ENCODE measurements at regions not wholly inside any gene's neighbourhood (a gene's known extent, or its start where the extent isn't known, plus 50 kb on each side); places are given as distances from the start of the nearest gene placed in this dataset.

DNA sequence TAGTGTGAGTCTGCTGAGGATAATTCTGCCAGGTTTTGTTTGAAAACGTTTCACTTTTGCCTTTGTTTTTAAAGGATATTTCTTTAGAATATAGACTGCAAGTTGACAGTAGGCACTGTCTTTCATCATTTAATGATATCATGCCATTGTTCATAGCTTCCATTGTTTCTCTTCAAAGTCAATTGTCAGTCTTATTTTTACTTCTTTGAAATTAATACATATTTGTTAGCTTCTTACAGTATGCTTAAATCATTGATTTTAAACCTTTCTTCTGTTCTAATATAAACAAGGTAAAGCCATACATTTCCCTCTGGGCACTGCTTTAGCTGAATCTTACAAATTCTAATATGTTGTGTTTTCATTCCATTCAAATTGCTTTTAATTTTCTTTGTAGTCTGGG, 62.3 kb upstream of the PARVA start:
- H3K4me3 ChIP-seq (ENCODE audit: low read length) = no peak overlapping the region
- H3K9me3 ChIP-seq (ENCODE audit: insufficient read depth, low read length) = peaks cover 18% of the 10 kb centered on the region; the same call in 1 of the 2 replicates
- no peaks in the 10 kb centered on the region for H3K27me3 ChIP-seq (ENCODE audit: low read depth, low read length)
- no peaks in the 10 kb centered on the region for H3K79me2 ChIP-seq (ENCODE audit: low read length)
- no peaks in the 10 kb centered on the region for H4K20me1 ChIP-seq (ENCODE audit: insufficient read depth, low read length)
- H2AFZ ChIP-seq (ENCODE audit: low read depth, low read length) = no peak overlapping the region
- H3K4me2 ChIP-seq (ENCODE audit: low read length) = no peak overlapping the region
- peaks cover 25% of the 10 kb centered on the region for H3K4me1 ChIP-seq (ENCODE audit: low read length)
- no peak overlapping the region for H3K27ac ChIP-seq (ENCODE audit: low read length)
- TF ChIP-seq EZH2phosphoT487 (IDR thresholded peaks at IDR 0.05; ENCODE audit: low read depth) (no peak), CTCF (IDR thresholded peaks at IDR 0.05; ENCODE audit: low read depth, low read length) (no peak)
- H3K36me3 ChIP-seq (replicated peaks; ENCODE audit: low read depth, low read length) = peaks cover 13% of the 10 kb centered on the region
- H3K9ac ChIP-seq (ENCODE audit: low read length) = no peak overlapping the region

DNA sequence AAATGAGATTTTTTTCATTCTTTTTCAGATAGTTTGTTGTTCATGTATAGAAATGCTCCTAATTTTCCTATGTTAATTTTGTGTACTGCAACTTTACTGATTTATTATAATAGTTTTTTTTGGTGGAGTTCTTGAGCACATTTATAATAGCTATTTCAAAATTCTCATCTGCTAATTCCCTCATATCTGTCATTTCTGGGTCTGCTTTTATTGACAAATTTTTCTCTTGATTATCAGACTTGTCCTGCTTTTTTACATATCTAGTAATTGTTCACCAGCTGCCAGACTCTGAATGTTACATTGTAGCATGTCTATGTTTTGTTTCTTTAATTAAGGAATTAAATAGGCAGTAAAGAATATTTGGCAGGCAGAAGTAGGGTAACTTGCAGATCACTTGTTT, 60.9 kb upstream of the PARVA start:
- Histone ChIP-seq H3K9ac (ENCODE audit: low read length) (no peak overlapping the region), H3K36me3 (replicated peaks; ENCODE audit: low read depth, low read length) (peaks cover 13% of the 10 kb centered on the region), H3K27me3 (ENCODE audit: low read depth, low read length) (no peaks in the 10 kb centered on the region), H3K9me3 (ENCODE audit: insufficient read depth, low read length) (peaks cover 18% of the 10 kb centered on the region; the same call in 1 of the 2 replicates), H3K4me3 (ENCODE audit: low read length) (no peak overlapping the region), H3K4me1 (ENCODE audit: low read length) (peaks cover 36% of the 10 kb centered on the region), H2AFZ (ENCODE audit: low read depth, low read length) (no peak overlapping the region), H4K20me1 (ENCODE audit: insufficient read depth, low read length) (no peaks in the 10 kb centered on the region), H3K79me2 (ENCODE audit: low read length) (no peaks in the 10 kb centered on the region), H3K4me2 (ENCODE audit: low read length) (no peak overlapping the region), H3K27ac (ENCODE audit: low read length) (no peak overlapping the region)
- TF ChIP-seq EZH2phosphoT487 (IDR thresholded peaks at IDR 0.05; ENCODE audit: low read depth) = no peak
- no peak for TF ChIP-seq CTCF (IDR thresholded peaks at IDR 0.05; ENCODE audit: low read depth, low read length)

- H3K9me3 ChIP-seq (ENCODE audit: insufficient read depth, low read length) = peaks cover 18% of the 10 kb centered on the region; the same call in 1 of the 2 replicates
- no peaks in the 10 kb centered on the region for H3K79me2 ChIP-seq (ENCODE audit: low read length)
- TF ChIP-seq CTCF (IDR thresholded peaks at IDR 0.05; ENCODE audit: low read depth, low read length) (no peak), EZH2phosphoT487 (IDR thresholded peaks at IDR 0.05; ENCODE audit: low read depth) (no peak)
- peak overlapping the region; percentile 40; the same call in 1 of the 2 replicates for H2AFZ ChIP-seq (ENCODE audit: low read depth, low read length)
- H3K4me3 ChIP-seq (ENCODE audit: low read length) = peak overlapping the region; percentile 61
- peak overlapping the region; percentile 79 for H3K4me2 ChIP-seq (ENCODE audit: low read length)
- peaks cover 13% of the 10 kb centered on the region for H3K36me3 ChIP-seq (replicated peaks; ENCODE audit: low read depth, low read length)
- peak overlapping the region; percentile 91 for H3K27ac ChIP-seq (ENCODE audit: low read length)
- peaks cover 41% of the 10 kb centered on the region for H3K4me1 ChIP-seq (ENCODE audit: low read length)
- peak overlapping the region; percentile 52 for H3K9ac ChIP-seq (ENCODE audit: low read length)
- no peaks in the 10 kb centered on the region for H4K20me1 ChIP-seq (ENCODE audit: insufficient read depth, low read length)
- no peaks in the 10 kb centered on the region for H3K27me3 ChIP-seq (ENCODE audit: low read depth, low read length)
These were observed 58.5 kb upstream of the PARVA start for GRCh38 chr11:12318791-12319438.

GRCh38 chr11:12319461-12319951, 57.9 kb upstream of the PARVA start:
- Histone ChIP-seq H4K20me1 (ENCODE audit: insufficient read depth, low read length) (no peaks in the 10 kb centered on the region), H3K27me3 (ENCODE audit: low read depth, low read length) (no peaks in the 10 kb centered on the region), H3K4me3 (ENCODE audit: low read length) (peak overlapping the region; percentile 61), H3K4me1 (ENCODE audit: low read length) (peaks cover 41% of the 10 kb centered on the region), H3K9me3 (ENCODE audit: insufficient read depth, low read length) (peaks cover 18% of the 10 kb centered on the region; the same call in 1 of the 2 replicates), H3K79me2 (ENCODE audit: low read length) (no peaks in the 10 kb centered on the region), H3K9ac (ENCODE audit: low read length) (peak overlapping the region; percentile 30; the same call in 1 of the 2 replicates), H3K27ac (ENCODE audit: low read length) (peak overlapping the region; percentile 91), H3K36me3 (replicated peaks; ENCODE audit: low read depth, low read length) (peaks cover 13% of the 10 kb centered on the region), H3K4me2 (ENCODE audit: low read length) (peak overlapping the region; percentile 79), H2AFZ (ENCODE audit: low read depth, low read length) (no peak overlapping the region)
- no peak for TF ChIP-seq CTCF (IDR thresholded peaks at IDR 0.05; ENCODE audit: low read depth, low read length)
- TF ChIP-seq EZH2phosphoT487 (IDR thresholded peaks at IDR 0.05; ENCODE audit: low read depth) = no peak
